IMR-90 (cell line): ENCODE measurements at regions not wholly inside any gene's neighbourhood (a gene's known extent, or its start where the extent isn't known, plus 50 kb on each side); places are given as distances from the start of the nearest gene placed in this dataset.

ENCODE experiments used
- CEBPB ChIP-seq: IDR thresholded peaks from 2 replicates; pipeline ENCODE4 v1.6.1; 2012; ENCODE audit warnings: low read depth, low read length, improper control_type of control experiment
- CHD1 ChIP-seq: IDR thresholded peaks from 2 replicates; pipeline ENCODE4 v1.6.1; 2012; ENCODE audit warnings: low read depth, low read length, improper control_type of control experiment
- FOS ChIP-seq: fragments of 150-350 bp; IDR thresholded peaks from 2 replicates; pipeline ENCODE4 v1.6.1; 2016; ENCODE audit warnings: low read depth, low read length
- POLR2A ChIP-seq: IDR thresholded peaks from 2 replicates; pipeline ENCODE4 v1.6.1; 2012; ENCODE audit warnings: mild to moderate bottlenecking, low read depth, low read length
- RAD21 ChIP-seq: IDR thresholded peaks from 2 replicates; pipeline ENCODE4 v1.6.1; 2012; ENCODE audit warnings: low read length, improper control_type of control experiment
- RFX5 ChIP-seq: IDR thresholded peaks from 2 replicates; pipeline ENCODE4 v1.8.0; 2012; ENCODE audit warnings: low read depth, mild to moderate bottlenecking, low read length, moderate library complexity
- SMC3 ChIP-seq: fragments of 150-350 bp; IDR thresholded peaks from 2 replicates; pipeline ENCODE4 v1.6.1; 2016; ENCODE audit warnings: low read depth, mild to moderate bottlenecking, antibody characterized with exemption, low read length, moderate library complexity
- TF ChIP-seq, protein P1 (sequence below): conservative IDR thresholded peaks from 2 replicates; pipeline ENCODE4 v1.5.1; 2012; ENCODE audit warnings: mild to moderate bottlenecking, low read depth, low read length, improper control_type of control experiment
- TF ChIP-seq, protein P2 (sequence below): fragments of 150-350 bp; IDR thresholded peaks from 2 replicates; pipeline ENCODE4 v1.6.1; 2016; ENCODE audit warnings: low read depth, mild to moderate bottlenecking, low read length, moderate library complexity, borderline replicate concordance
- TF ChIP-seq, protein P3 (sequence below): fragments of 150-350 bp; IDR thresholded peaks from 2 replicates; pipeline ENCODE4 v1.6.1; 2017; ENCODE audit warnings: mild to moderate bottlenecking, antibody characterized with exemption, low read length, low read depth

DNA sequence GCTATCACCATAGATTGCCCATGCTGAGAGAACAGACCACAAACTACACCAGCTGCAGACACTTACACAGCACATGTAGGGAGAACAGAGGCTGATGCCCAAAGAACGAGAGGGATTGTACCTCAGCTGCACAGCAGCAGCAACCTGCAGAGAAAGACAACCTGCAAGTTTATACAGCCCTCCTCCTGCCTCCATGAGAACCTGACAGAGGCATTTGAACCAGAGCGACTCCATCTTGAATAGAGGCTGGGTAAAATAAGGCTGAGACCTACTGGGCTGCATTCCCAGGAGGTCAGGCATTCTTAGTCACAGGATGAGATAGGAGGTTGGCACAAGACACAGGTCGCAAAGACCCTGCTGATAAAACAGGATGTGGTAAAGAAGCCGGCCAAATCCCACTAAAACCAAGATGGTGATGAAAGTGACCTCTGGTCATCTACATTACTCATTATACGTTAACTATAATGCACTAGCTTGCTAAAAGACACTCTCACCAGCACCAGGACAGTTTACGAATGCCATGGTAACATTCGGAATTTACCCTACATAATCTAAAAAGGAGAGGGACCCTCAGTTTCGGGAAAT lies 262.4 kb upstream of the HMGA2 start:
- TF ChIP-seq CEBPB (0 out of 2 replicates have a peak, but pooled peaks have one; percentile 42), POLR2A (no peak), RAD21 (no peak), FOS (no peak), RFX5 (no peak), SMC3 (no peak), CHD1 (no peak)
- TF ChIP-seq, protein P1, sequence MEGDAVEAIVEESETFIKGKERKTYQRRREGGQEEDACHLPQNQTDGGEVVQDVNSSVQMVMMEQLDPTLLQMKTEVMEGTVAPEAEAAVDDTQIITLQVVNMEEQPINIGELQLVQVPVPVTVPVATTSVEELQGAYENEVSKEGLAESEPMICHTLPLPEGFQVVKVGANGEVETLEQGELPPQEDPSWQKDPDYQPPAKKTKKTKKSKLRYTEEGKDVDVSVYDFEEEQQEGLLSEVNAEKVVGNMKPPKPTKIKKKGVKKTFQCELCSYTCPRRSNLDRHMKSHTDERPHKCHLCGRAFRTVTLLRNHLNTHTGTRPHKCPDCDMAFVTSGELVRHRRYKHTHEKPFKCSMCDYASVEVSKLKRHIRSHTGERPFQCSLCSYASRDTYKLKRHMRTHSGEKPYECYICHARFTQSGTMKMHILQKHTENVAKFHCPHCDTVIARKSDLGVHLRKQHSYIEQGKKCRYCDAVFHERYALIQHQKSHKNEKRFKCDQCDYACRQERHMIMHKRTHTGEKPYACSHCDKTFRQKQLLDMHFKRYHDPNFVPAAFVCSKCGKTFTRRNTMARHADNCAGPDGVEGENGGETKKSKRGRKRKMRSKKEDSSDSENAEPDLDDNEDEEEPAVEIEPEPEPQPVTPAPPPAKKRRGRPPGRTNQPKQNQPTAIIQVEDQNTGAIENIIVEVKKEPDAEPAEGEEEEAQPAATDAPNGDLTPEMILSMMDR: no peak
- TF ChIP-seq, protein P2, sequence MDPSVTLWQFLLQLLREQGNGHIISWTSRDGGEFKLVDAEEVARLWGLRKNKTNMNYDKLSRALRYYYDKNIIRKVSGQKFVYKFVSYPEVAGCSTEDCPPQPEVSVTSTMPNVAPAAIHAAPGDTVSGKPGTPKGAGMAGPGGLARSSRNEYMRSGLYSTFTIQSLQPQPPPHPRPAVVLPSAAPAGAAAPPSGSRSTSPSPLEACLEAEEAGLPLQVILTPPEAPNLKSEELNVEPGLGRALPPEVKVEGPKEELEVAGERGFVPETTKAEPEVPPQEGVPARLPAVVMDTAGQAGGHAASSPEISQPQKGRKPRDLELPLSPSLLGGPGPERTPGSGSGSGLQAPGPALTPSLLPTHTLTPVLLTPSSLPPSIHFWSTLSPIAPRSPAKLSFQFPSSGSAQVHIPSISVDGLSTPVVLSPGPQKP: no peak
- TF ChIP-seq, protein P3, sequence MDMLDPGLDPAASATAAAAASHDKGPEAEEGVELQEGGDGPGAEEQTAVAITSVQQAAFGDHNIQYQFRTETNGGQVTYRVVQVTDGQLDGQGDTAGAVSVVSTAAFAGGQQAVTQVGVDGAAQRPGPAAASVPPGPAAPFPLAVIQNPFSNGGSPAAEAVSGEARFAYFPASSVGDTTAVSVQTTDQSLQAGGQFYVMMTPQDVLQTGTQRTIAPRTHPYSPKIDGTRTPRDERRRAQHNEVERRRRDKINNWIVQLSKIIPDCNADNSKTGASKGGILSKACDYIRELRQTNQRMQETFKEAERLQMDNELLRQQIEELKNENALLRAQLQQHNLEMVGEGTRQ: no peak
